ENCODE measurements at regions not wholly inside any gene's neighbourhood (a gene's known extent, or its start where the extent isn't known, plus 50 kb on each side); places are given as distances from the start of the nearest gene placed in this dataset.

GRCh38 chr12:63410197-63410596 lies 258.1 kb downstream of the DPY19L2 start:
- TF ChIP-seq CTCF (IDR thresholded peaks at IDR 0.05) (no peak), EZH2 (IDR thresholded peaks at IDR 0.05; ENCODE audit: borderline replicate concordance, insufficient read depth, low read depth, low read length, poor library complexity, severe bottlenecking) (no peak)

All from B cell (primary cell).